ENCODE measurements at regions not wholly inside any gene's neighbourhood (a gene's known extent, or its start where the extent isn't known, plus 50 kb on each side); places are given as distances from the start of the nearest gene placed in this dataset.

DNA sequence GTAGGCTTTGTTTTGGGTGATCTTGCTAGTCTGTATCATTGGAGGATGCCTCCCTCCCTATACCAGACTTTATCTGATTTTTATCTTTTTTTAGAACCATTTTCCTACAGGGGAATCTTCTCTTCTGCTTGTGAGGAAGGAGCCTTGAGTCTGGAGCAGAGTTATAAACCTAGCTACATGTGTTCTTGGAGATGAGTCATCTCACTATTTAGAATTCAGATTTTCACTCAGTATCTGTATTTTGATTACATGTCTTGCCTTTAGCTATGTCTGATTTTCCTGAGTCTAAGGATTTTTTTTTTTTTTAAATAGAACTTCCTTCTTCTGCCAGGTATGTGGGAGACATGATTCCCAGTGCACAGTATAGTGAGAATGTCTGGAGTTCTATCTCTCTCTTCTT, 211.6 kb upstream of the MBL2 start:
- H3K36me3 ChIP-seq, result no peaks in the 10 kb centered on the region
- H3K4me3 ChIP-seq, result no peak overlapping the region
- TF ChIP-seq, protein P1, sequence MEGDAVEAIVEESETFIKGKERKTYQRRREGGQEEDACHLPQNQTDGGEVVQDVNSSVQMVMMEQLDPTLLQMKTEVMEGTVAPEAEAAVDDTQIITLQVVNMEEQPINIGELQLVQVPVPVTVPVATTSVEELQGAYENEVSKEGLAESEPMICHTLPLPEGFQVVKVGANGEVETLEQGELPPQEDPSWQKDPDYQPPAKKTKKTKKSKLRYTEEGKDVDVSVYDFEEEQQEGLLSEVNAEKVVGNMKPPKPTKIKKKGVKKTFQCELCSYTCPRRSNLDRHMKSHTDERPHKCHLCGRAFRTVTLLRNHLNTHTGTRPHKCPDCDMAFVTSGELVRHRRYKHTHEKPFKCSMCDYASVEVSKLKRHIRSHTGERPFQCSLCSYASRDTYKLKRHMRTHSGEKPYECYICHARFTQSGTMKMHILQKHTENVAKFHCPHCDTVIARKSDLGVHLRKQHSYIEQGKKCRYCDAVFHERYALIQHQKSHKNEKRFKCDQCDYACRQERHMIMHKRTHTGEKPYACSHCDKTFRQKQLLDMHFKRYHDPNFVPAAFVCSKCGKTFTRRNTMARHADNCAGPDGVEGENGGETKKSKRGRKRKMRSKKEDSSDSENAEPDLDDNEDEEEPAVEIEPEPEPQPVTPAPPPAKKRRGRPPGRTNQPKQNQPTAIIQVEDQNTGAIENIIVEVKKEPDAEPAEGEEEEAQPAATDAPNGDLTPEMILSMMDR (IDR thresholded peaks at IDR 0.05), result no peak
- TF ChIP-seq POLR2A (IDR thresholded peaks at IDR 0.05), result no peak
- no peak for TF ChIP-seq EP300 (IDR thresholded peaks at IDR 0.05)
- no peak for TF ChIP-seq POLR2AphosphoS5 (IDR thresholded peaks at IDR 0.05)
- no peaks in the 10 kb centered on the region for H3K27me3 ChIP-seq
- no peaks in the 10 kb centered on the region for H3K9me3 ChIP-seq
- no peak overlapping the region for H3K27ac ChIP-seq
- DNase-seq (no peak), ATAC-seq (ENCODE audit: low FRiP score in 2 of 2) (no peak)
- no peaks in the 10 kb centered on the region for H3K4me1 ChIP-seq

DNA sequence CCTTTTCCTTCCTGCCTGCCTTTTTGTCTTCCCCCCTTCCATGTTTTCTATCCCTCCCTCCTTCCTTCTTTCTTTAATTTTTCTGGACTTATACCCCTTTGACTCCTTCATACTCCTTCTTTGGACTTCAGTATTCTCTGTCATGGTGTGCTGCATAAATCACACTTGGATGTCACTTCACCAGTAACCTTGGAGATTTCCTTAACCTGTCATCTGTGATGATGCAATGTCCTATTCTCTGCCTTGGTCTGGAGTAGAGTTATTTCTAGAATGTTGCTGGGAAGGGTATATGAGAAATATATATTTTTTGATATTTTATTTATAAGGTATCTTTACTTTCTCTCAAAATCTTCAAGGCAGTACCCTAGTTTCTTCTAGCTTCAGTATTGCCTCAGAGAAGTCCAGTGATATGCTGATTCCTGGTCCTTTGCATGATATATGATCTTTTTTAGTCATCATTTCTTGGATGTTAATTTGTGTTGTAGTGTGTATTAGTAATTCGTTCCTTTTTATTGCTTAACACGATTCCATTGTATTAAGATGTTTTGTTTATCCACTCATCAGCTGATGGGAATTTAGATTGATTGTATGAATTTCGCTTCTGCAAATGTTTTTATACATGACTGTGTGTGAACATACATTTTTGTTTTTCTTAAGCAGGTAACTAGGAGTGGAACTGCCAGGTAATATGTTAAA, 206.9 kb upstream of the MBL2 start:
- ATAC-seq (ENCODE audit: low FRiP score in 2 of 2) (no peak), DNase-seq (no peak)
- no peak overlapping the region for H3K27ac ChIP-seq
- WGBS, 2 donors, result 74 to 77% methylated on average over 3 of the region's 3 CpGs
- TF ChIP-seq, protein P1 (IDR thresholded peaks at IDR 0.05), result no peak
- no peak for TF ChIP-seq POLR2AphosphoS5 (IDR thresholded peaks at IDR 0.05)
- TF ChIP-seq EP300 (IDR thresholded peaks at IDR 0.05), result no peak
- TF ChIP-seq POLR2A (IDR thresholded peaks at IDR 0.05), result no peak
- no peaks in the 10 kb centered on the region for H3K4me1 ChIP-seq
- H3K9me3 ChIP-seq, result no peaks in the 10 kb centered on the region
- H3K27me3 ChIP-seq, result no peaks in the 10 kb centered on the region
- no peaks in the 10 kb centered on the region for H3K36me3 ChIP-seq
- no peak overlapping the region for H3K4me3 ChIP-seq

DNA sequence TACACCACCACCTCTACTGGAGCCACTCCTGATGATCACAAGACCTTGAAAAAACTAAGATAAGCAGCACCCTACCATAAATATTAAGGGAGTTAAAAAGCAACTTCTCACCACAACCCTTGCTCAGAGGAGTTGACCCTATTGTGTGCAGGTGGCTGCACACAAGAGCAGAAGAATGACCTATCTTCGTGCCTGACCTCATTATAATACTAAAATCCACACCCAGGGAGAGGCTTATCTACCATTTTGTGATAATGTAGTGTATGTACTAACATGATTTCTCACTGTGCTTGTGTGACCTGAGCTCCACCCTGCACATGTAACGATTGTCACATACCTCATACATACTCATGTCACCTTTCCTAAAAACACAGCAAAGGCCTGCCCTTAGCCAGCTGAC, 205.0 kb upstream of the MBL2 start:
- H3K4me1 ChIP-seq, result no peaks in the 10 kb centered on the region
- 93 to 95% methylated on average over 2 of the region's 2 CpGs for WGBS, 2 donors
- no peak for DNase-seq
- no peak overlapping the region for H3K4me3 ChIP-seq
- TF ChIP-seq POLR2A (IDR thresholded peaks at IDR 0.05), result no peak
- TF ChIP-seq, protein P1 (IDR thresholded peaks at IDR 0.05), result no peak
- no peak for TF ChIP-seq EP300 (IDR thresholded peaks at IDR 0.05)
- TF ChIP-seq POLR2AphosphoS5 (IDR thresholded peaks at IDR 0.05), result no peak
- H3K27me3 ChIP-seq, result no peaks in the 10 kb centered on the region
- no peaks in the 10 kb centered on the region for H3K36me3 ChIP-seq
- peaks cover 0 to 4% (median 0%) of the 10 kb centered on the region in 4 donors for H3K9me3 ChIP-seq
- no peak overlapping the region for H3K27ac ChIP-seq
- ATAC-seq (ENCODE audit: low FRiP score in 2 of 2), result no peak

DNA sequence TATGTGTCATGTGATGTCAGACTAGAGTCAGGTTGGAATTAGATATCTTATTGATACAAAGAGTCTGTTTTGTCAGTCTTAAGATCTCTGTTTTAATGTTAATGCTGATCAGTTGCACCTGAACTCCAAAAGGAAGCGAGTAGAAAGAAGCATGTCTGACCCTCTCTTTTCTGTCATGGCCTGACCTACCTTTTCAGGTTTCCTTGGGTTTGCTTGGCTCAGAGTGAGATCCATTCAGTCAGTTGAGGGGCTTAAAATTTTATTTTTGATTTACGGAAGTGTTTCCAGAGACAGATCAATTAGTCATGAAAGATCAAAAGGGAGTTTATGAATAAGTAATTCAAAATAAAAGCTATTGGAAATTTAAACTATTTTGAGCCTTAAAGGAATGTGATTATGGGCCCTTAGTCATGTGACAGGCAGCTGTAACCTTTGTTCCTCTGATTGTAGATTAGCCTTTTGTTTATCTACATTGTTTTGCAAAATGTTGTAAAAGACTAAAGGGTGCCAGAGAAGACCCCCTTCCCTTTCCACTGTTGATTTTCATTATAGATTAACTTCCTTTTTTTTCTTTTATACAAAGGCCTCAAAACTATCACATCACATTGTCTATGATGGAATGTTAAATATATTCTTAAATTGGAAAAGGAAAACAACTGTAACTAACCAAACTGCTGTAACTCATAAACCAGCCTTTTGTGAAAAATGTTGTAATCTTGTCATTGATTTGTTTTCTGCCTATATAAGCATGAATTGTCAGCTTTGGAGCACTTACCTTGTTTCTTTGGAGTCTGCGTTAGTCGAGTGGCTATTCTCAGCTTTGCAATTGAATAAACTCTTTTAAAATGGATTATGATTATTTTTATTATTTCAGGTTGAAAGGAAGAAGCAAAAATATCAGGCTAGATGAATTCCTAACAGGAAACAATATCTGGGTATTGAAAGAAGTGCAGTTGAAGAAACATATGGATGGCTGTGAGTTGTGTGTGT, 195.5 kb upstream of the MBL2 start:
- Histone ChIP-seq H3K4me1 (no peaks in the 10 kb centered on the region), H3K4me3 (no peak overlapping the region), H3K27me3 (no peaks in the 10 kb centered on the region), H3K9me3 (no peaks in the 10 kb centered on the region), H3K36me3 (no peaks in the 10 kb centered on the region), H3K27ac (no peak overlapping the region)
- 79 to 88% methylated on average over 4 of the region's 4 CpGs for WGBS, 2 donors
- no peak for DNase-seq
- ATAC-seq (ENCODE audit: low FRiP score in 2 of 2), result no peak
- no peak for TF ChIP-seq POLR2A (IDR thresholded peaks at IDR 0.05)
- TF ChIP-seq, protein P1 (IDR thresholded peaks at IDR 0.05), result no peak
- no peak for TF ChIP-seq POLR2AphosphoS5 (IDR thresholded peaks at IDR 0.05)
- no peak for TF ChIP-seq EP300 (IDR thresholded peaks at IDR 0.05)
